ENCODE measurements at regions not wholly inside any gene's neighbourhood (a gene's known extent, or its start where the extent isn't known, plus 50 kb on each side); places are given as distances from the start of the nearest gene placed in this dataset.
"Not testable (repeated sequence)": the region's sequence is repeated elsewhere in the genome, so short reads cannot be mapped to it uniquely, and the experiment has no call there.

GRCh38 chr10:43855667-43856210 lies 207.1 kb upstream of the ZNF32 start:
- DNase-seq (ENCODE audit: low read depth, low spot score): no peak

- no peak for DNase-seq (ENCODE audit: low read depth, low spot score)
Observed at GRCh38 chr10:43854007-43854406, 205.3 kb upstream of the ZNF32 start.

GRCh38 chr10:43853369-43853768 lies 204.7 kb upstream of the ZNF32 start:
- DNase-seq (ENCODE audit: low read depth, low spot score): no peak

- DNase-seq (ENCODE audit: low read depth, low spot score): no peak
Observed at GRCh38 chr10:43852644-43853214, 204.0 kb upstream of the ZNF32 start.

GRCh38 chr10:43852149-43852548 lies 203.5 kb upstream of the ZNF32 start:
- no peak for DNase-seq (ENCODE audit: low read depth, low spot score)

- no peak for DNase-seq (ENCODE audit: low read depth, low spot score)
Observed at GRCh38 chr10:43851030-43851429, 202.3 kb upstream of the ZNF32 start.

- DNase-seq (ENCODE audit: low read depth, low spot score): no peak
Observed at GRCh38 chr10:43849551-43849950, 200.9 kb upstream of the ZNF32 start.

- DNase-seq (ENCODE audit: low read depth, low spot score): no peak
Observed at GRCh38 chr10:43846968-43847367, 198.3 kb upstream of the ZNF32 start.

- DNase-seq (ENCODE audit: low read depth, low spot score): no peak
Observed at GRCh38 chr10:43846187-43846680, 197.6 kb upstream of the ZNF32 start.

- no peak for DNase-seq (ENCODE audit: low read depth, low spot score)
Observed at GRCh38 chr10:43845121-43845520, 196.4 kb upstream of the ZNF32 start.

GRCh38 chr10:43844221-43844620 lies 195.5 kb upstream of the ZNF32 start:
- DNase-seq (ENCODE audit: low read depth, low spot score): no peak

- DNase-seq (ENCODE audit: low read depth, low spot score): no peak
Observed at GRCh38 chr10:43843321-43844101, 194.8 kb upstream of the ZNF32 start.

- DNase-seq (ENCODE audit: low read depth, low spot score): no peak
Observed at GRCh38 chr10:43842496-43842895, 193.8 kb upstream of the ZNF32 start.

- no peak for DNase-seq (ENCODE audit: low read depth, low spot score)
Observed at GRCh38 chr10:43842072-43842471, 193.4 kb upstream of the ZNF32 start.

- DNase-seq (ENCODE audit: low read depth, low spot score): no peak
Observed at GRCh38 chr10:43839973-43840372, 191.3 kb upstream of the ZNF32 start.

- not testable (repeated sequence) for DNase-seq (ENCODE audit: low read depth, low spot score)
Observed at GRCh38 chr10:43834751-43835150, 186.1 kb upstream of the ZNF32 start.

GRCh38 chr10:43827853-43828252 lies 179.2 kb upstream of the ZNF32 start:
- DNase-seq (ENCODE audit: low read depth, low spot score): no peak

GRCh38 chr10:43825984-43826383 lies 177.3 kb upstream of the ZNF32 start:
- DNase-seq (ENCODE audit: low read depth, low spot score): no peak

- no peak for DNase-seq (ENCODE audit: low read depth, low spot score)
Observed at GRCh38 chr10:43825421-43825820, 176.7 kb upstream of the ZNF32 start.

- DNase-seq (ENCODE audit: low read depth, low spot score): no peak
Observed at GRCh38 chr10:43824934-43825333, 176.3 kb upstream of the ZNF32 start.

- no peak for DNase-seq (ENCODE audit: low read depth, low spot score)
Observed at GRCh38 chr10:43822631-43823580, 174.2 kb upstream of the ZNF32 start.

- DNase-seq (ENCODE audit: low read depth, low spot score): no peak
Observed at GRCh38 chr10:43821103-43821502, 172.4 kb upstream of the ZNF32 start.
